OCI-LY7 (cell line): ENCODE measurements at regions not wholly inside any gene's neighbourhood (a gene's known extent, or its start where the extent isn't known, plus 50 kb on each side); places are given as distances from the start of the nearest gene placed in this dataset.

ENCODE experiments used
- BruUV-seq: library from RNA; stranded (reverse); fragments of 400-500 nt; replicated peaks from 2 replicates; lab custom pipeline; 2021; lab: Mats Ljungman, UMichigan
- CTCF ChIA-PET: fragments of 300-600 bp; sonication (Branson Sonifier 250); formaldehyde crosslinking; loops from one replicate; lab custom pipeline; 2022; ENCODE audit warnings: antibody characterized with exemption; ENCODE audit not compliant: unreplicated experiment; lab: Charles Lee
- POLR2A ChIA-PET: fragments of 300-600 bp; sonication (Branson Sonifier 250); formaldehyde crosslinking; loops from one replicate; lab custom pipeline; 2022; ENCODE audit warnings: antibody characterized with exemption; lab: Charles Lee
- DNase-seq: peaks from one replicate; pipeline ENCODE4 v3.0.0-alpha.2; 2015; ENCODE audit warnings: low spot score
- H2AFZ ChIP-seq: fragments of 200-600 bp; sonication (generic), shearing (Covaris generic); 2 replicates; pipeline ENCODE4 v1.6.1; 2014; ENCODE audit warnings: mild to moderate bottlenecking, antibody characterized with exemption, low read length, moderate library complexity
- H3K27ac ChIP-seq: fragments of 200-600 bp; sonication (generic); 2 replicates; pipeline ENCODE4 v1.5.1; 2014; ENCODE audit warnings: mixed run types, low read depth, mild to moderate bottlenecking, moderate library complexity, low read length, inconsistent platforms; ENCODE audit not compliant: poor library complexity, severe bottlenecking
- H3K36me3 ChIP-seq: fragments of 200-600 bp; sonication (generic); 2 replicates; pipeline ENCODE4 v1.6.1; 2014; ENCODE audit warnings: mild to moderate bottlenecking, antibody characterized with exemption, low read length, moderate library complexity, mixed read lengths; ENCODE audit not compliant: insufficient read depth
- H3K4me1 ChIP-seq: fragments of 200-600 bp; sonication (generic); 2 replicates; pipeline ENCODE4 v1.5.1; 2014; ENCODE audit warnings: mild to moderate bottlenecking, low read length; ENCODE audit not compliant: insufficient read depth, poor library complexity, severe bottlenecking
- H3K4me2 ChIP-seq: fragments of 200-600 bp; sonication (generic); 2 replicates; pipeline ENCODE4 v1.6.1; 2014; ENCODE audit warnings: mild to moderate bottlenecking, low read length
- H3K4me3 ChIP-seq: fragments of 200-600 bp; sonication (generic); 2 replicates; pipeline ENCODE4 v1.5.1; 2014; ENCODE audit warnings: mild to moderate bottlenecking, low read depth, low read length; ENCODE audit not compliant: poor library complexity, severe bottlenecking
- H3K79me2 ChIP-seq: fragments of 200-600 bp; sonication (generic); 2 replicates; pipeline ENCODE4 v1.6.1; 2016; ENCODE audit warnings: low read depth, mild to moderate bottlenecking, low read length, moderate library complexity, mixed read lengths; ENCODE audit not compliant: insufficient read depth
- H3K9me2 ChIP-seq: fragments of 200-600 bp; sonication (generic); 2 replicates; pipeline ENCODE4 v1.6.1; 2016; ENCODE audit warnings: mild to moderate bottlenecking, low read length, mixed read lengths; ENCODE audit not compliant: insufficient read depth
- H3K9me3 ChIP-seq: fragments of 200-600 bp; sonication (generic); 2 replicates; pipeline ENCODE4 v1.6.1; 2014; ENCODE audit warnings: mild to moderate bottlenecking, mixed run types, low read length, mixed read lengths
- H4K20me1 ChIP-seq: fragments of 200-600 bp; sonication (generic); 2 replicates; pipeline ENCODE4 v1.6.1; 2014; ENCODE audit warnings: mild to moderate bottlenecking, antibody characterized with exemption, low read length, moderate library complexity, mixed read lengths; ENCODE audit not compliant: insufficient read depth
- CTCF ChIP-seq: fragments of 200-600 bp; sonication (generic); conservative IDR thresholded peaks from 2 replicates; pipeline ENCODE4 v1.5.1; 2014; ENCODE audit warnings: mild to moderate bottlenecking, antibody characterized with exemption, low read length, moderate library complexity, mixed read lengths
- EZH2phosphoT487 ChIP-seq: fragments of 200-600 bp; sonication (generic); IDR thresholded peaks from 2 replicates; pipeline ENCODE4 v1.6.1; 2018; ENCODE audit warnings: low read depth, borderline replicate concordance, mild to moderate bottlenecking, mixed run types, antibody characterized with exemption, low read length, moderate library complexity, mixed read lengths
- intact Hi-C: fragments of 100-400 bp; cut with micrococcal nuclease; formaldehyde crosslinking; loops from one replicate; pipeline ENCODE4 v1.10.0; 2022; ENCODE audit not compliant: unreplicated experiment

GRCh38 chrX:14274691-14275090 is 245.0 kb upstream of the GEMIN8 start:
- no peaks in the 10 kb centered on the region for H3K4me1 ChIP-seq
- no peaks in the 10 kb centered on the region for H3K9me3 ChIP-seq
- no peak overlapping the region for H3K4me2 ChIP-seq
- no peaks in the 10 kb centered on the region for H3K36me3 ChIP-seq
- no peak overlapping the region for H2AFZ ChIP-seq
- no peaks in the 10 kb centered on the region for H3K9me2 ChIP-seq
- H3K79me2 ChIP-seq, result no peaks in the 10 kb centered on the region
- H3K4me3 ChIP-seq, result no peak overlapping the region
- intact Hi-C loops, result no loop called here
- no peaks in the 10 kb centered on the region for H4K20me1 ChIP-seq
- ChIA-PET POLR2A (interaction anchor here (0.6 kb wide), 1 partner anchor 1588 kb away, joined by 3 read pairs; no protein-coding TSS in a partner anchor), CTCF (no interaction called here)
- no TSS peak for BruUV-seq
- no peak for TF ChIP-seq CTCF
- TF ChIP-seq EZH2phosphoT487, result no peak
- DNase-seq, result no peak
- H3K27ac ChIP-seq, result no peak overlapping the region

- H3K4me1 ChIP-seq, result no peaks in the 10 kb centered on the region
- H3K9me2 ChIP-seq, result no peaks in the 10 kb centered on the region
- no peaks in the 10 kb centered on the region for H3K79me2 ChIP-seq
- H3K4me2 ChIP-seq, result no peak overlapping the region
- H2AFZ ChIP-seq, result no peak overlapping the region
- ChIA-PET CTCF (no interaction called here), POLR2A (no interaction called here)
- BruUV-seq, result no TSS peak
- intact Hi-C loops, result no loop called here
- no peaks in the 10 kb centered on the region for H4K20me1 ChIP-seq
- no peak for DNase-seq
- no peaks in the 10 kb centered on the region for H3K9me3 ChIP-seq
- no peak for TF ChIP-seq EZH2phosphoT487
- no peak for TF ChIP-seq CTCF
- H3K27ac ChIP-seq, result no peak overlapping the region
- H3K36me3 ChIP-seq, result no peaks in the 10 kb centered on the region
- no peak overlapping the region for H3K4me3 ChIP-seq
Observed at GRCh38 chrX:14267216-14267615, 237.5 kb upstream of the GEMIN8 start.

GRCh38 chrX:14266705-14267104 is 237.0 kb upstream of the GEMIN8 start:
- TF ChIP-seq EZH2phosphoT487 (no peak), CTCF (no peak)
- CTCF ChIA-PET, result no interaction called here
- H3K27ac ChIP-seq, result no peak overlapping the region
- H3K4me3 ChIP-seq, result no peak overlapping the region
- no TSS peak for BruUV-seq
- H4K20me1 ChIP-seq, result no peaks in the 10 kb centered on the region
- no peaks in the 10 kb centered on the region for H3K4me1 ChIP-seq
- intact Hi-C loops, result no loop called here
- POLR2A ChIA-PET, result no interaction called here
- H2AFZ ChIP-seq, result no peak overlapping the region
- H3K4me2 ChIP-seq, result no peak overlapping the region
- no peaks in the 10 kb centered on the region for H3K9me3 ChIP-seq
- H3K9me2 ChIP-seq, result no peaks in the 10 kb centered on the region
- DNase-seq, result no peak
- H3K79me2 ChIP-seq, result no peaks in the 10 kb centered on the region
- H3K36me3 ChIP-seq, result no peaks in the 10 kb centered on the region
